GM19324 (cell line): ENCODE measurements at regions not wholly inside any gene's neighbourhood (a gene's known extent, or its start where the extent isn't known, plus 50 kb on each side); places are given as distances from the start of the nearest gene placed in this dataset.

Experiments
- ATAC-seq: cut with Tn5 transposase; IDR thresholded peaks from one replicate; pipeline ENCODE4 v1.9.1; 2021; ENCODE audit warnings: mild to moderate bottlenecking, moderate library complexity; ENCODE audit not compliant: unreplicated experiment, low FRiP score

- ATAC-seq: no peak
These were observed 254.6 kb downstream of the MEIS1 start for GRCh38 chr2:66689456-66690051.

GRCh38 chr2:66691031-66691965, 256.4 kb downstream of the MEIS1 start:
- no peak for ATAC-seq

- no peak for ATAC-seq
These were observed 257.7 kb downstream of the MEIS1 start for GRCh38 chr2:66692521-66693054.

DNA sequence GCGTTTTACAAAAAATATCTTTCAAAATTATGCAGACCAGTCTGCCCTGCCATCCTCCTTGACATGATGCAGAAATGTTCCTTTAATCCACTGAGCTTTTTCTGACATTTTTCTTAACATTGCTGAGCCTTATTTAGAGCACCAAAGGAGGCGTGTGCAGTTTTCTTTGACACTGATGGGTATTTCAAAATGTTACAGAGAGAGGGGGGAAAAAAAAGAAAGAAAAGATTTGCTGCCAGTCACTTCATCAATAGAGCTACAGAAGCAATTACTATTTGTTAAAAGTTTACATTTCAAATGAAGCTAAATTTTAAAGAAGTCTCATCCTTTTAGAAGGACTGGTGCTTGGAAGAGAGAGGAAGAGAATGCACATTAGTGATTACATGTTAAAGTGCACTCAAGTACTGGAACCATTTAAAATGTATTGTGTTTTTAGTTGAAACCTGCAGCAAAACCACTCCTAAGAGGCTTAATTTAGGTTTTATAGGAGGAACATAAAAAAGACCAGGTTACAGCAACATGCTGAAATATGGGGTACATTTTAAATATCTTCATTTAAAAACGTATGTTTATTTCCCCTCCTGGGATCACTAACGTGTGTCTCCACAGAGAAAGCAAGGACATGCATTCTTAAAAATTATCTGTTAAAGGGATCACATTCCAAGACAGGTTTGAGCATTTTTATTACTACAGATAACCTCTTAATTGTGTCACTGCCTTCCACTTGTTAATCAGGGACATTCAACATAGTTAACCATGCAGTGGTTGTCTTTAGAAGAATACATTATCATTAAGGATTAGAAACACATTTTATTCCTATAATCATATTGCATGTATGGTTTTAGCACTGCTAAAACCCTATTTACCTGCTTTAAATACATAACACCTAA, 258.4 kb downstream of the MEIS1 start:
- no peak for ATAC-seq

GRCh38 chr2:66694087-66694860, 259.3 kb downstream of the MEIS1 start:
- no peak for ATAC-seq

- no peak for ATAC-seq
These were observed 260.4 kb downstream of the MEIS1 start for GRCh38 chr2:66695226-66695735.

- ATAC-seq: no peak
These were observed 261.4 kb downstream of the MEIS1 start for GRCh38 chr2:66696374-66696773.

DNA sequence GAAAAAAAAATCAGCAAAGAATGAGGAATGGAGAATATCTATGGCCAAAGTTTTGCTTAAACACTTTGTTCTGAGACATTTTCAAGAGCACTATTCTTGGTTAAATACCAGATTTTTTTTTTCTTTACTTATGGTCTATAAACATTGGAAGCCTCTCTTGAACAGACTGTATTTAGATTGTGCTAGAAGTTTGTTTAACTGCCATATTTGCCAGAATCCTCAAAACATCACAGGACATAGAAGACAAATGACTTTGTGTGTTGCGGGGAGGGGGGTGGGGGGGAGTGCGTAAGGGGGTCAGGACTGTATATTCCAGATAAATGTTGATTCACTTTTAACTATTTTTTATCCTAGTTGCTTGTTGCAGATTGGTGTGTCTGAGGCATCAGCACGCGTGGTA, 262.0 kb downstream of the MEIS1 start:
- ATAC-seq: no peak

DNA sequence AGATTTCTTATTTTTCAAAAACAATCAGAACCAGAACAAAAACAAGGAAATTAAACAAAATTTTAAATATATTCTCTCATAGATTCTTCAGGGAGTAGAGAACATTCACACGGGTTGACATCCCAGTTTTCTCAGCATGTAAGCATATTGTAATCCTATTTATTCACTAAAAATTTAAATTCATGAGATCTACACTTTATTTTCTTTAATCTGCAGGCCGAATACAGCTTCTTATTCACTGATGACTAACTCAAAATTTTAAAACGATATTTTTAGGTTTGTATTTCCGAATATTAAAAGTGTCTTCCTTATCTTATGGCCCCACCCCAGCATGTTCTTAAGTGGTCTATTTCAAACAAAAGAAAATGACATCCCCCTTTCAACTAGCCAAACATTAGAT, 262.4 kb downstream of the MEIS1 start:
- no peak for ATAC-seq

- no peak for ATAC-seq
These were observed 263.2 kb downstream of the MEIS1 start for GRCh38 chr2:66698091-66698490.

DNA sequence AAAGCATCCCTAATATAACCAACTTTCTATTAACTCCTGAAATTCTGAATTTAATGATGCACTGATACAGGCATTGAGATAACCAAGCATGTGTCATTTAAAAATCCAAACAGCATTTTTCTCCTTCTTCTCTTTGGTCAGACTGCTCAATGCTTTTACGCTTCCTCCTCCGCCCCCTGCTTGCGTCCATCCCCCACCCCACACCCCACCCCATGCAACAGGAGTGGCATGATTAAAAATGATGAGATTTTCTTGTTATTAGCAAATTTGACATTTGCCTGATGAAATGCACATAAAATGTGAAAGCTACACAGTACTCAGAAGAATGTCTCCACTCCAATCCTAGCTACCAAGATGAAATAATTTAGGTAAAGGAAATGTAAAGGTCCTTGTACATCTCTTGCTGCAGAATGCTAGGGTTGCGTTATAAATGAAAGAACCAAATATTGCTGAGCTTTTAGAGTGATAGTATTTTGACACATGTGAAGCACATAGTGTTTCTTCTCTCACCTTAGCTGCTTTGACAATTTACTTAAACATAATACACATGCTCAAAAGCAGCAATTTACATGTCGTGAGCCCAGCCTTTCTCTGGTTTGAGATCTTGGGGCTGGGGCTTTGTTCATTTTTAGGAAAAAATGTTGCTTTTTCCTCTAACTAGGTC, 263.8 kb downstream of the MEIS1 start:
- ATAC-seq: no peak

- no peak for ATAC-seq
These were observed 264.5 kb downstream of the MEIS1 start for GRCh38 chr2:66699416-66699792.

DNA sequence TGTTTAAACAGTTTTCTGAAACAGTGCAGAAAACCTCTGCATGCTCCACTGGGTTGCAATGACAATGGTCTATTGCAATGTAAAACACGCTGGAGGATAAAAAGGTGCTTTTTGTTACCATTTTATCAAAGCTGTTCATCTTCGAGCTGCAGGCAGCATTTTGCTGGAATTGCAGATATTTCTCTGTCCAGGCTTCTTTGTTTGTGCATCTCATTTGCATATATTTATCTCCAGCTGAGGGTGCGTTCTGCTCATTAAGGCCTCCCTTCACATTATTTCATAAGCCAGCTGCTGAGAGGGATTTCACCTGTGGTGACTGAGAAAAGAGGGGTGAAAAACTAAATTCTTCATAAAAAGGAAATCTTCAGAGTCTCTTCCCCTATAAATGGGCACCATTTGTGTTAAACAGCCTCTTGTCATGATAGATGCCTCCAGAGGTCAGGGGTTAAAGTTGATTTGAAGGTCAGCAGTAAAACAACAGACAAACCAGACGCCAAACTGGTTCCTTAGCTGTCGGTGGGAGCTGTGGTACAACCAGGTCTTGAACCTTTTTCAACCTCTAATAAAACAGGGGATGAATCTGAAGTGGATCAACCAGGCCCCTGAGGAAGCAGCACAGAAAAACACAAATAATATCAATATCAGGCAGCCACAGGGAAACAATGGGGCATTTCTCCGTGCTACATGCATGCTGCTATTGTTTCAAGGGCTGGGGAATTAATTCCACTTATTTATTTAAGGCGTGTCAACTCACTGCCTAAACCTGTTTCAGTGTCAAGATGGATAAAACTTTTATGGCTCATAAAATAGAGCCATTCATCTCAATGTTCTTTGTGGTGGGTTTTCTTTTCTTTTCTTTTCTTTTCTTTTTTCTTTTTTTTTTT, 265.1 kb downstream of the MEIS1 start:
- ATAC-seq: no peak

DNA sequence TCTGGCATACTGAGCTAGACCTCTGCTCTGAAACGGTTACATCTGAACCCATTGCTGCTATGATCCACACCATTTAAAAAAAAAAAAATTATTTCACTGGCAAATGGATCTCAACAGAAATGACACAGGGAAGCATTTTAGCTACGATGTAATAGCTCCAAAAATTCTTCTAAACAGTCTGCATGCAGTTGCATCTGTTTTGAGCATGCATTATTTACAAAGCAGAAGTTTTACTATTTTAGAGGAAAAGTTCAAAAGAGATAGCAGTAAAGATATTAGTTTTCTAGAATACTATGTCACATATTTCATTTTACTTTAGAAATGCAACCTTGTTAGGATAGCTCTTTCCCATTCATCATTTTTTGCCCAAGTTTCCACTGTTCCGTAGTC, 265.7 kb downstream of the MEIS1 start:
- no peak for ATAC-seq

- ATAC-seq: no peak
These were observed 266.3 kb downstream of the MEIS1 start for GRCh38 chr2:66701251-66701650.

DNA sequence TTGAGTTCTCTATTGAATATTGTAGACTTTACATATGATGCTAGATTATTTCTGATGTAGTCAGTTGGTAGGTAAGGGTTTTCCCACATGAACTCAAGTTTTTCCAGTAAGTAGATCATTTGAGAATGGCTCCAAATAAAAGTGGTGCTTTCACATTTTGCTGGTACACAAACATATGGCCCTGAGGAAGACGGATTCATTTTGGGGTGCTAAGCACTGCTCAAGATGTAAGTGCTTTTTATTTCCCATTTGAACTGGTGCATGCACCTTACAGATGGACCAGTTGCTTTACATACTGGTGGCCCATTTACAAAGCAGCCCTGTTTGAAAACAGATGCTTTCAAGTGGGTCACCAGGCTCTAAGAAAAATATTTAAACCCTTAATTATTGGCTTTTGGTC, 266.7 kb downstream of the MEIS1 start:
- no peak for ATAC-seq

DNA sequence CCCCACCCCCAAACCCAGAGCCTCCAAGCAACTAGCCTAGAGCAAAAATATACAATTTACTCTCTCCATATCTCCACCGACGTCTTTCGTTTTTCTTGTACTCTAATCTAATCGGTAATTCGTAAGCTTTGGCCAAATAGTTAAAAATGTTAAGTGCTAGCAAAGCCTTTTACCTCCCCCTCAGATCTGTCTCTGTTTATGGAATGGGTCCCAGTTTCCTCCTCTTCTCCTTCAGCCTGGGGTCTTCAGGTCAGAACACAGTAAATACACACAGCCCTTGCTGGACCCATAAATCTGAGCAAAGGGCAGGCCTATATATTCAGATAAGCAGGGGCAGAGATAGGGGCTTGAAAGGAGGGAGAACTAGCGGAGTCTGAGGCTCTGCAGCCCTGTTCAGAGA, 267.4 kb downstream of the MEIS1 start:
- ATAC-seq: no peak

- no peak for ATAC-seq
These were observed 269.9 kb downstream of the MEIS1 start for GRCh38 chr2:66704786-66705185.
